ENCODE measurements at regions not wholly inside any gene's neighbourhood (a gene's known extent, or its start where the extent isn't known, plus 50 kb on each side); places are given as distances from the start of the nearest gene placed in this dataset.
A peak's percentile ranks its signal among the peaks of the same experiment; 100 is the strongest.

- H3K4me3 ChIP-seq (ENCODE audit: low read depth, low read length): no peak overlapping the region
- no peak for TF ChIP-seq CTCF (IDR thresholded peaks at IDR 0.05; ENCODE audit: control insufficient read depth, extremely low read depth, insufficient read depth)
- no peak for DNase-seq (ENCODE audit: low read depth)
Observed at GRCh38 chr2:145016711-145017110, 496.8 kb upstream of the ZEB2 start.

GRCh38 chr2:145015561-145015960 is 495.6 kb upstream of the ZEB2 start:
- no peak for TF ChIP-seq CTCF (IDR thresholded peaks at IDR 0.05; ENCODE audit: control insufficient read depth, extremely low read depth, insufficient read depth)
- H3K4me3 ChIP-seq (ENCODE audit: low read depth, low read length): no peak overlapping the region
- no peak for DNase-seq (ENCODE audit: low read depth)

- DNase-seq (ENCODE audit: low read depth): no peak
- no peak overlapping the region for H3K4me3 ChIP-seq (ENCODE audit: low read depth, low read length)
- TF ChIP-seq CTCF (IDR thresholded peaks at IDR 0.05; ENCODE audit: control insufficient read depth, extremely low read depth, insufficient read depth): no peak
Observed at GRCh38 chr2:145012806-145013205, 492.9 kb upstream of the ZEB2 start.

GRCh38 chr2:145012214-145012670 is 492.3 kb upstream of the ZEB2 start:
- H3K4me3 ChIP-seq (ENCODE audit: low read depth, low read length): no peak overlapping the region
- no peak for TF ChIP-seq CTCF (IDR thresholded peaks at IDR 0.05; ENCODE audit: control insufficient read depth, extremely low read depth, insufficient read depth)
- DNase-seq (ENCODE audit: low read depth): peak; percentile 50

- DNase-seq (ENCODE audit: low read depth): no peak
- H3K4me3 ChIP-seq (ENCODE audit: low read depth, low read length): no peak overlapping the region
- TF ChIP-seq CTCF (IDR thresholded peaks at IDR 0.05; ENCODE audit: control insufficient read depth, extremely low read depth, insufficient read depth): no peak
Observed at GRCh38 chr2:145010635-145011034, 490.7 kb upstream of the ZEB2 start.

- no peak for TF ChIP-seq CTCF (IDR thresholded peaks at IDR 0.05; ENCODE audit: control insufficient read depth, extremely low read depth, insufficient read depth)
- no peak overlapping the region for H3K4me3 ChIP-seq (ENCODE audit: low read depth, low read length)
- no peak for DNase-seq (ENCODE audit: low read depth)
Observed at GRCh38 chr2:145007960-145008263, 488.0 kb upstream of the ZEB2 start.

- no peak for DNase-seq (ENCODE audit: low read depth)
- TF ChIP-seq CTCF (IDR thresholded peaks at IDR 0.05; ENCODE audit: control insufficient read depth, extremely low read depth, insufficient read depth): no peak
- no peak overlapping the region for H3K4me3 ChIP-seq (ENCODE audit: low read depth, low read length)
Observed at GRCh38 chr2:145007093-145007959, 487.4 kb upstream of the ZEB2 start.
